ENCODE measurements at regions not wholly inside any gene's neighbourhood (a gene's known extent, or its start where the extent isn't known, plus 50 kb on each side); places are given as distances from the start of the nearest gene placed in this dataset.

GRCh38 chr2:156647377-156648010 is 211.3 kb downstream of the GPD2 start:
- ChIA-PET POLR2A (no interaction called here), CTCF (no interaction called here)
- intact Hi-C loops (cut with micrococcal nuclease), result no loop called here
- no peaks in the 10 kb centered on the region for H3K4me1 ChIP-seq (ENCODE audit: control insufficient read depth in 2 of 2, insufficient read depth in 2 of 2, low read length in 2 of 2)
- H3K27me3 ChIP-seq (ENCODE audit: control insufficient read depth in 2 of 2, insufficient read depth in 2 of 2, low read length in 2 of 2), result no peaks in the 10 kb centered on the region
- H3K4me1 Mint-ChIP-seq, result no peaks in the 10 kb centered on the region
- H3K27me3 Mint-ChIP-seq, result peaks cover 0 to 6% (median 0%) of the 10 kb centered on the region in 5 donors
- H3K36me3 Mint-ChIP-seq, result no peaks in the 10 kb centered on the region
- H3K4me3 ChIP-seq (ENCODE audit: low read length), result no peak overlapping the region
- H3K27ac ChIP-seq (ENCODE audit: low read depth, low read length), result no peak overlapping the region
- H3K4me3 Mint-ChIP-seq, result no peak overlapping the region
- H3K9me3 ChIP-seq (ENCODE audit: control insufficient read depth in 2 of 3, low read length in 3 of 3), result no peaks in the 10 kb centered on the region
- ATAC-seq (no peak), DNase-seq (no peak)
- peaks cover 0 to 5% (median 0%) of the 10 kb centered on the region in 11 donors for H3K9me3 Mint-ChIP-seq
- H3K27ac Mint-ChIP-seq, result no peak overlapping the region
- no peaks in the 10 kb centered on the region for H3K36me3 ChIP-seq (ENCODE audit: control insufficient read depth in 2 of 3, insufficient read depth in 3 of 3, low read length in 3 of 3)

GRCh38 chr2:156648522-156648921 is 212.3 kb downstream of the GPD2 start:
- DNase-seq (no peak), ATAC-seq (no peak)
- no peak overlapping the region for H3K27ac ChIP-seq (ENCODE audit: low read depth, low read length)
- H3K27me3 ChIP-seq (ENCODE audit: control insufficient read depth in 2 of 2, insufficient read depth in 2 of 2, low read length in 2 of 2), result no peaks in the 10 kb centered on the region
- intact Hi-C loops (cut with micrococcal nuclease), result no loop called here
- no peak overlapping the region for H3K4me3 Mint-ChIP-seq
- no peak overlapping the region for H3K4me3 ChIP-seq (ENCODE audit: low read length)
- H3K27ac Mint-ChIP-seq, result no peak overlapping the region
- H3K27me3 Mint-ChIP-seq, result peaks cover 0 to 7% (median 3%) of the 10 kb centered on the region in 5 donors
- H3K4me1 Mint-ChIP-seq, result no peaks in the 10 kb centered on the region
- no peaks in the 10 kb centered on the region for H3K4me1 ChIP-seq (ENCODE audit: control insufficient read depth in 2 of 2, insufficient read depth in 2 of 2, low read length in 2 of 2)
- H3K36me3 ChIP-seq (ENCODE audit: control insufficient read depth in 2 of 3, insufficient read depth in 3 of 3, low read length in 3 of 3), result no peaks in the 10 kb centered on the region
- POLR2A ChIA-PET, result no interaction called here
- CTCF ChIA-PET, result no interaction called here
- no peaks in the 10 kb centered on the region for H3K9me3 ChIP-seq (ENCODE audit: control insufficient read depth in 2 of 3, low read length in 3 of 3)
- no peaks in the 10 kb centered on the region for H3K36me3 Mint-ChIP-seq
- peaks cover 0 to 5% (median 0%) of the 10 kb centered on the region in 11 donors for H3K9me3 Mint-ChIP-seq

GRCh38 chr2:156649596-156649995 is 213.4 kb downstream of the GPD2 start:
- peaks cover 0 to 7% (median 3%) of the 10 kb centered on the region in 5 donors for H3K27me3 Mint-ChIP-seq
- no peaks in the 10 kb centered on the region for H3K36me3 Mint-ChIP-seq
- Histone ChIP-seq H3K36me3 (ENCODE audit: control insufficient read depth in 2 of 3, insufficient read depth in 3 of 3, low read length in 3 of 3) (no peaks in the 10 kb centered on the region), H3K4me3 (ENCODE audit: low read length) (no peak overlapping the region), H3K27me3 (ENCODE audit: control insufficient read depth in 2 of 2, insufficient read depth in 2 of 2, low read length in 2 of 2) (no peaks in the 10 kb centered on the region), H3K4me1 (ENCODE audit: control insufficient read depth in 2 of 2, insufficient read depth in 2 of 2, low read length in 2 of 2) (no peaks in the 10 kb centered on the region), H3K27ac (ENCODE audit: low read depth, low read length) (no peak overlapping the region), H3K9me3 (ENCODE audit: control insufficient read depth in 2 of 3, low read length in 3 of 3) (no peaks in the 10 kb centered on the region)
- CTCF ChIA-PET, result no interaction called here
- no peak overlapping the region for H3K27ac Mint-ChIP-seq
- no peak overlapping the region for H3K4me3 Mint-ChIP-seq
- intact Hi-C loops (cut with micrococcal nuclease), result no loop called here
- no peak for DNase-seq
- ATAC-seq, result no peak
- no peaks in the 10 kb centered on the region for H3K4me1 Mint-ChIP-seq
- POLR2A ChIA-PET, result no interaction called here
- peaks cover 0 to 5% (median 0%) of the 10 kb centered on the region in 11 donors for H3K9me3 Mint-ChIP-seq

GRCh38 chr2:156652691-156653090 is 216.5 kb downstream of the GPD2 start:
- POLR2A ChIA-PET, result no interaction called here
- ATAC-seq (no peak), DNase-seq (no peak)
- intact Hi-C loops (cut with micrococcal nuclease), result no loop called here
- no peaks in the 10 kb centered on the region for H3K9me3 ChIP-seq (ENCODE audit: control insufficient read depth in 2 of 3, low read length in 3 of 3)
- Mint-ChIP-seq H3K27me3 (peaks cover 0 to 15% (median 7%) of the 10 kb centered on the region in 5 donors), H3K9me3 (no peaks in the 10 kb centered on the region), H3K4me3 (no peak overlapping the region), H3K27ac (no peak overlapping the region), H3K4me1 (no peaks in the 10 kb centered on the region), H3K36me3 (no peaks in the 10 kb centered on the region)
- no peaks in the 10 kb centered on the region for H3K27me3 ChIP-seq (ENCODE audit: control insufficient read depth in 2 of 2, insufficient read depth in 2 of 2, low read length in 2 of 2)
- CTCF ChIA-PET, result no interaction called here
- no peak overlapping the region for H3K27ac ChIP-seq (ENCODE audit: low read depth, low read length)
- no peaks in the 10 kb centered on the region for H3K36me3 ChIP-seq (ENCODE audit: control insufficient read depth in 2 of 3, insufficient read depth in 3 of 3, low read length in 3 of 3)
- H3K4me3 ChIP-seq (ENCODE audit: low read length), result no peak overlapping the region
- no peaks in the 10 kb centered on the region for H3K4me1 ChIP-seq (ENCODE audit: control insufficient read depth in 2 of 2, insufficient read depth in 2 of 2, low read length in 2 of 2)

- Mint-ChIP-seq H3K27ac (no peak overlapping the region), H3K9me3 (no peaks in the 10 kb centered on the region), H3K27me3 (peaks cover 0 to 15% (median 7%) of the 10 kb centered on the region in 5 donors), H3K36me3 (no peaks in the 10 kb centered on the region), H3K4me1 (no peaks in the 10 kb centered on the region), H3K4me3 (no peak overlapping the region)
- H3K4me3 ChIP-seq (ENCODE audit: low read length), result no peak overlapping the region
- CTCF ChIA-PET, result no interaction called here
- intact Hi-C loops (cut with micrococcal nuclease), result no loop called here
- no peaks in the 10 kb centered on the region for H3K27me3 ChIP-seq (ENCODE audit: control insufficient read depth in 2 of 2, insufficient read depth in 2 of 2, low read length in 2 of 2)
- ATAC-seq (no peak), DNase-seq (no peak)
- no peaks in the 10 kb centered on the region for H3K9me3 ChIP-seq (ENCODE audit: control insufficient read depth in 2 of 3, low read length in 3 of 3)
- no peaks in the 10 kb centered on the region for H3K4me1 ChIP-seq (ENCODE audit: control insufficient read depth in 2 of 2, insufficient read depth in 2 of 2, low read length in 2 of 2)
- H3K27ac ChIP-seq (ENCODE audit: low read depth, low read length), result no peak overlapping the region
- no peaks in the 10 kb centered on the region for H3K36me3 ChIP-seq (ENCODE audit: control insufficient read depth in 2 of 3, insufficient read depth in 3 of 3, low read length in 3 of 3)
- POLR2A ChIA-PET, result no interaction called here
Measured at GRCh38 chr2:156653675-156654074, 217.5 kb downstream of the GPD2 start.

- H3K9me3 Mint-ChIP-seq, result no peaks in the 10 kb centered on the region
- POLR2A ChIA-PET, result no interaction called here
Measured at GRCh38 chr2:156657809-156658208, 221.6 kb downstream of the GPD2 start.

GRCh38 chr2:156659694-156660093 is 223.5 kb downstream of the GPD2 start:
- Mint-ChIP-seq H3K36me3 (no peaks in the 10 kb centered on the region), H3K9me3 (no peaks in the 10 kb centered on the region), H3K4me3 (no peak overlapping the region), H3K4me1 (peaks cover 0 to 5% (median 0%) of the 10 kb centered on the region in 7 donors), H3K27me3 (peaks cover 0 to 25% (median 13%) of the 10 kb centered on the region in 5 donors), H3K27ac (no peak overlapping the region)
- H3K4me3 ChIP-seq (ENCODE audit: low read length), result no peak overlapping the region
- ChIA-PET POLR2A (no interaction called here), CTCF (interaction anchor here (0.8 kb wide), 1 partner anchor 472 kb away, joined by 3 read pairs; no protein-coding TSS in a partner anchor)
- DNase-seq (no peak), ATAC-seq (no peak)
- no peaks in the 10 kb centered on the region for H3K4me1 ChIP-seq (ENCODE audit: control insufficient read depth in 2 of 2, insufficient read depth in 2 of 2, low read length in 2 of 2)
- H3K36me3 ChIP-seq (ENCODE audit: control insufficient read depth in 2 of 3, insufficient read depth in 3 of 3, low read length in 3 of 3), result no peaks in the 10 kb centered on the region
- no peaks in the 10 kb centered on the region for H3K9me3 ChIP-seq (ENCODE audit: control insufficient read depth in 2 of 3, low read length in 3 of 3)
- intact Hi-C loops (cut with micrococcal nuclease), result no loop called here
- H3K27ac ChIP-seq (ENCODE audit: low read depth, low read length), result no peak overlapping the region
- H3K27me3 ChIP-seq (ENCODE audit: control insufficient read depth in 2 of 2, insufficient read depth in 2 of 2, low read length in 2 of 2), result no peaks in the 10 kb centered on the region

More at GRCh38 chr2:156657809-156658208, 221.6 kb downstream of the GPD2 start:
- no peak for DNase-seq
- CTCF ChIA-PET, result no interaction called here
- Histone ChIP-seq H3K9me3 (ENCODE audit: control insufficient read depth in 2 of 3, low read length in 3 of 3) (no peaks in the 10 kb centered on the region), H3K27ac (ENCODE audit: low read depth, low read length) (no peak overlapping the region), H3K27me3 (ENCODE audit: control insufficient read depth in 2 of 2, insufficient read depth in 2 of 2, low read length in 2 of 2) (no peaks in the 10 kb centered on the region), H3K4me3 (ENCODE audit: low read length) (no peak overlapping the region), H3K4me1 (ENCODE audit: control insufficient read depth in 2 of 2, insufficient read depth in 2 of 2, low read length in 2 of 2) (no peaks in the 10 kb centered on the region), H3K36me3 (ENCODE audit: control insufficient read depth in 2 of 3, insufficient read depth in 3 of 3, low read length in 3 of 3) (no peaks in the 10 kb centered on the region)
- Mint-ChIP-seq H3K4me1 (no peaks in the 10 kb centered on the region), H3K4me3 (no peak overlapping the region), H3K36me3 (no peaks in the 10 kb centered on the region), H3K27me3 (peaks cover 0 to 25% (median 13%) of the 10 kb centered on the region in 5 donors), H3K27ac (no peak overlapping the region)
- no peak for ATAC-seq
- intact Hi-C loops (cut with micrococcal nuclease), result no loop called here
